Stimulated activated CD4-positive, alpha-beta T cell treated with anti-CD3 and anti-CD28 coated beads, Interleukin-4, amount 100 ng/mL, for 4 hours (primary cell): ENCODE measurements at regions not wholly inside any gene's neighbourhood (a gene's known extent, or its start where the extent isn't known, plus 50 kb on each side); places are given as distances from the start of the nearest gene placed in this dataset.
"Not testable (repeated sequence)": the region's sequence is repeated elsewhere in the genome, so short reads cannot be mapped to it uniquely, and the experiment has no call there.

Experiments
- DNase-seq, 2 experiments: peaks; one replicate each; pipeline ENCODE4 v3.0.0-alpha.2; 2020

DNA sequence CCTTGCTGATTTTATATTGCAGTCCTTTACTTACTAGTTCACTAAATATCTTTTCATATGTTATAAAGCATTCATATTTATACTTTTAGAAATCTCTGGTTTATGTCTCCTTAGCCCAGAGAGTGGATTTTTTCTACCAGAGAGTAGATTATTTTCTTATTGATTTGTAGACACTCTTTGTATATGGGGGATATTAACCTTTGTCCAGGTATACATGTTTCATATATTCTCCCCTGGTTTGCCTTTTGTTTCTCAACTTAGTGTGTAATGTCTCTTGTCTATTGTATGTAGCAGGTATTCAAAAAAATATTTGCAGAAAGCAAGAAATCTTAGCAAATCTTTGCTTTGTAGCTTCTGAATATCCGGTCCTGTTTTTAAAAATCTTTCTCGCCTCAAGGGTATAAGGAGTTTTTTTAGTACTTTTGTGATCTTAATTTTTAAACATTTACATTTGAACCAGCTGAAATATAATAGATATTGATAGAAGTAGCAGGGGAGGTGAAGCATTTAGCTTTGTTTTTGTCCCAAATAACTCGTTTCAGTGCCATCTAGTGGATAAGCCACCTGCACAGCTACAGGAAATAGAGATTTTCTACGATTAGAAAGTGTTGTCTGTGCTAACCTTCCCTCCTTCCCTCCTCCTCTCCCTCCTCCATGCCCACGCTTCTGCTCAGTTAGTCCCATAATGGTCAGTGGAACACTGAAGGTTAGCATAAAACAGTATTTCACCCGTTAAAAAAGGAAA, 97.0 kb downstream of the PHETA1 start:
- DNase-seq, result no peak

DNA sequence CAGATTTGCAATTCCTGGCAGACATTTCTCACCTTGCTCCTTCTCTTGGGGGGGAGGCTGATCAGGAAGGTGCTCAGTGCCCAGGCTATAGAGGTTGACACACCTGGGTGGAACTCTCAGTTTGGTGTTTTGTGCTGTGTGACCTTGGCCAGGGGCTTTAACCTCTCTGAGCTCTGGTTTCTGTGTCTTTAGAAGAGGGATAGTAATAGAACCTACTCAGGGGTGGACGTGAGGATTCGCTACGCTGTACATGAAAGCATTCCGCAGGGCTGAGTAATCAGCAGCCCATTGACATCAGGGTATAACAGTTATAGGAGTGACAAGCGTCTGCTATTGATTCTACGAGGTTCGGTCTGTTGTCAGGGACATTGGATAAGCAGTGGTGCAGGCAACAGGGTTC, 98.1 kb downstream of the PHETA1 start:
- DNase-seq, result no peak

DNA sequence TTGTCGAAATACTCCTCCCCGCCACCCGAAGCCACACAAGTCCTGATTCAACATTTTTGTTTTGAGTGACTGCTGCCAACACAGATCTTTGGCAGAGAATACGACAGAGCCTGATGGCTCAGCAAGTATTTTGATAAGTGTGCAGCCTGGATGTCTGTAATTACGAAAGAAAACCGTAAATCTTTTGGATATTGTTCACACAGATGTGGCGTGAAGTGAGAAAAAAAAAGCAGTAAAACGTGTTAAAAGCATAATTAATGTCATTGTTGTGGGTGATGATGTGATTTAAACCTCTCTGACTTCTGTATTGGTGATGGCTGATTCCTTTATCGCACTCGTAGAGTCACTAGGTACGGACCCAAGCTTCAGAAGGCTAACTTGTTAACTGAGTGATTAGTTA, 98.7 kb downstream of the PHETA1 start:
- no peak for DNase-seq

DNA sequence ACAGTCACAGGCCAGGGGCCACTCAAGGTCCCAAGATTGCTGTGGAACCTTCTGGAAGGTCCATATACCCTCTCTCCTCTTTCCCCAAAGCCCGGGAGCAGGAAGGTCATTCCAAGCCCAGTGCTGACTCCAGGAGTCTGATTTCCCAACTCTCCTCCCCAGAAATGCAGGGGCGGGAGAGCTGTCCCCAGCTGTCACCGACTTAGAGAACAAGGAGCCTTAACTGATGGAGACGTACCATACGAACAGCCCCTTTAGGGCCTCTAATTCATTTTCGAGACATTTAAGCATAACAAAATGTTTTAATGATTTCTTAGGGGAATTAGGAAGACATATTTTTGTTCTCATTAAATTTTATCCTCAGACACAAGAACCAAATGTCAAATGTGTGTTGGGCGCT, 99.2 kb downstream of the PHETA1 start:
- DNase-seq, result no peak

DNA sequence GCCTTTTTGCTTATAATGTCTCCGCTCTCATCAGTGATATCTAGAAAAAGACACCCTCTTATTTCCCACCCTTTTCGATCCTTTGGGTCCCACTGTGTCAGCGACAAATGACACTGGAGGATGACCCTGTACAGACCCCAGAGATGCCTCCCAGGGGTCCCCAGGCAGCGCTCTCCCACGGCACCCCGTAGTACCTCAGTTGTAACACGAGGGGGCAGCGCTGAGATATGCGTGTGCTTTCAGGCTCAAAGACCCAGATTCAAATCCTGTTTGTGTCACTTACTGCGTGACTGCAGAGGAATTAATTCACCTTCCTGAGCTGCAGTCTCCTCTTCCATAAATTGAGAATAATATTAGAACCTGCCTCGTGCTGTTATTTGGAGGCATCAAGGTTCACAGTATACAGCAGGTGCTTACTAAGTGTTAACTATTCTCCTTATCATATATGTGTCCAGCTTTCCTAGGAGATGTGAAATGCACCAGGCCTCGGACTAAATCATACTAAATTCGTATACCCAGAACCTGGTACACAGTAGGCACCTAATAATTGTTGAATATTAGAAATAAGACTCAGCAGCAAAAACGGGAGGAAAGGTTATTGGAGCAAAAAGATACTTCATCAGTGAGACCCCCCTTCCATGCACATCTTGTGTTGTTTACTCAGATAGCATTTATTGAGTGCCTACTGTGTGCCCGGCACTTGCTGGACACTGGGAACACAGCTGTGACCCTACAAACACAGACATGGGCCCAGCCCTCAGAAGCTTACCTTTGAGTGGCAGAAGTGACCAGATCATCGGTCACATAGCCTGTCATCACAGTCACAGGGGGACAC, 99.9 kb downstream of the PHETA1 start:
- DNase-seq, result peak in 1 of 2 experiments; percentile 6

DNA sequence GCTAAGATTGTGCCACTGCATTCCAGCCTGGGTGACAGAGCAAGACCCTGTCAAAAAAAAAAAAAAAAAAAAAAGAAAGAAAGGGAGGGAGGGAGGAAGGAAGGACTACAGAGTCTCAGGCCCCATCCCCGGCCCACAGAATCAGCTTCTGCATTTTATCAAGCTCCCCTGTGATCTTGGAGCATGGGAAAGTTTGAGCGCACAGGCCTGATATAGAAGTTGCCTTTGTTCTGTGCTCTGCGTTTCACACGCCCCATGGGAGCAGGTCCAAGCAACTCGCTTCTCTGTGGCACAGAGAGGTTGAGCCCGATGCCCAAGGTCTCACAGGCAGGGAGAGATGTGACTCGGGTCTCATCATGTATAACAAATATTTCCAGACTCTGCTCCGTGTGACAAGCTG, 101.8 kb downstream of the PHETA1 start:
- no peak for DNase-seq

DNA sequence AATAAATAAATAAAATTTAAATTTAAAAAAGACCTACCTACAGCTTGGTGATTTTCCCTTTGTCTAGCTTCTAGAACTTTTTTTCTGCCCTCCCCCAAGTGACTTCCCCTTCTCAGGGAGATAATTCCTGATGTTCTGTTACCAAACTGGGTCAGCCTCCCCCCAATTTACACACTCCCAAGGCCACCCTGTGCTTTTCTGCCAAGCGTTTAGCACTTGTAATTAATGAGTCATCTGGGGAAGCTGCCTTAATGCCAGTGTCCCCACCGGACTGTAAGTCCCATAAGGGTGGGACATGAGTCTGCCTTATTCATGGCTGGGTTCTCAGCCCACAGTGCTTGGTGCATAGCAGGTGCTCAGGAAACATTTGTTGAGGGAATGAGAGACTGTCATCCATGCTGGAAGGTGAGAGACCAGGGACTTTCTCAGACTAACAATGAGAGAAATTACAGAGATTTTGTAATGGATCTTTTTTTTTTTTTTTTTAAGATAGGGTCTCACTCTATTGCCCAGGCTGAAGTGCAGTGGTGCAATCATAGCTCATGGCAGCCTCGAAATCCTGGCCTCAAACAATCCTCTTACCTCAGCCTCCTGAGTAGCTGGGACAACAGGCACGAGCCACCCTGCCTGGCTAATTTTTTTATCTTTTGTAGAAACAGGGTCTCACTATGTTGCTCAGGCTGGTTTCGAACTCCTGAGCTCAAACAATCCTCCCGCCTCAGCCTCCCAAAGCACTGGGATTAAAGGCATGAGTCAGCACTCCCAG, 106.8 kb downstream of the PHETA1 start:
- no peak for DNase-seq

DNA sequence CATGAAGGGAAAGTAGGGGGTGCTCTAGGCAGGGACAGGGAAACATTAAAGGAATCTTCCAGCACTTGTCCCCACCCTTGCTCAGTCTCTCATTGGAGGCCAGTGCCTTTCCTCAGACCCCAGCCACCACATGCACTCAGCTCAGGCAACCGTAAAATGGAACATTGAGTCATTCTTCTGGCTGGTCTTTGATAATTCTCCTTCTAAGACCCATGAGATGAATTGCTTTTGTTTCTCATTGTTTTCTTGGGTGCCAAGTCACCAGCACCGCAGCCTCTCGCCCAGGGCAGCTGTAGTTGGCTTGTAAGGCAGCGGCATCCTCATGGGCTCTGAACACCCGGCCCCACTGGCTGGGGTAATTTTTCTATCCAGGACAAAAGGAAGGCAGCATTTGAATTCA, 108.2 kb downstream of the PHETA1 start:
- no peak for DNase-seq

DNA sequence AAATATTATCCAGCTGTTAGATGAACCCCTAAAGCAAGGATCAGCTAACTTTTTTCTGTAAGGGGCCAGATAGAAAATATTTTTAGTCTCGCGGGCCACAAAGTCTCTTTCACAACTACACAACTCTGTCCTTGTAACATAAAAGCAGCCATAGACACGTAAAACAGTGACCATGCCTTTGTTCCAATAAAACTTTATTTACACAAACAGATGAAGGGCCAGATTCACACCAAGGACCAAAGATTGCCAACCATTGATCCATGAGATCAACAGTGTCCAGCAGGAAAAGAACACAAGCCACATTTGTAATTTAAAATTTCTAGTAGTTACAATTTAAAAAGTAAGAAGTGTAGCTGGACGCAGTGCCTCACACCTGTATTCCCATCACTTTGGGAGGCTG, 109.7 kb downstream of the PHETA1 start:
- no peak for DNase-seq

DNA sequence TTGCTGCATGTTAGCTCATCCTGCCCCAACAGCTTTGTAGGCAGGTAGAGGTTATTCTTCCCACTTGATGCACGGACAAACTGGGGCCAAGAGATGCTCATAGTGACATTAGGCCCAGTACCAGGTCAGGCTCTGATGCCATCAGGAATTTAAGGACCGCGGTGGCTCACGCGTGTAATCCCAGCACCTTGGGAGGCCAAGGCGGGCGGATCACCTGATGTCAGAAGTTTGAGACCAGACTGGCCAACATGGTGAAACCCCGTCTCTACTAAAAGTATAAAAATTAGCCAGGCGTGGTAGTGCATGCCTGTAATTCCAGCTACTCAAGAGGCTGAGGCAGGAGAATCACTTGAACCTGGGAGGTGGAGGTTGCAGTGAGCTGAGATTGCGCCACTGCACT, 110.8 kb downstream of the PHETA1 start:
- not testable (repeated sequence) for DNase-seq

DNA sequence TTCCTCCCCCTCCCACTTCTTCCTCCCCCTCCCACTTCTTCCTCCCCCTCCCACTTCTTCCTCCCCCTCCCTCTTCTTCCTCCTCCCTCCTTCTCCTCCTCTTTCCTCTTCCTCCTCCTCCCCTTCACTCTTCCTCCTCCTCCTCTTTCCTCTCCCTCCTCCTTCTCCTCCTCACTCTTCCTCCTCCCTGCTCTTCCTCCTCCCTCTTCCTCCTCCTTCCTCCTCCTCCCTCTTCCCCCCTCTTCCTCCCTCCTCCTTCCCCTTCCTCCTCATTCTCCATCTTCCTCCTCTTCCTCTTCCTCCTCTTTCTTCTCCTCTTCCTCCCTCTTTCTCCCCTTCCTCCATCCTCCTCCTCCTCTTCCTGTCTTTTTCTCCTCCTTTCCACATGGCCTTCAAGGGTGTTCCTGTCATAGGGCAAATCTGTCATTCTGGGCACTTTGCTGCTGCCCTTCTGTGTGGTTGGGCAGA, 111.4 kb downstream of the PHETA1 start:
- DNase-seq, result no peak

DNA sequence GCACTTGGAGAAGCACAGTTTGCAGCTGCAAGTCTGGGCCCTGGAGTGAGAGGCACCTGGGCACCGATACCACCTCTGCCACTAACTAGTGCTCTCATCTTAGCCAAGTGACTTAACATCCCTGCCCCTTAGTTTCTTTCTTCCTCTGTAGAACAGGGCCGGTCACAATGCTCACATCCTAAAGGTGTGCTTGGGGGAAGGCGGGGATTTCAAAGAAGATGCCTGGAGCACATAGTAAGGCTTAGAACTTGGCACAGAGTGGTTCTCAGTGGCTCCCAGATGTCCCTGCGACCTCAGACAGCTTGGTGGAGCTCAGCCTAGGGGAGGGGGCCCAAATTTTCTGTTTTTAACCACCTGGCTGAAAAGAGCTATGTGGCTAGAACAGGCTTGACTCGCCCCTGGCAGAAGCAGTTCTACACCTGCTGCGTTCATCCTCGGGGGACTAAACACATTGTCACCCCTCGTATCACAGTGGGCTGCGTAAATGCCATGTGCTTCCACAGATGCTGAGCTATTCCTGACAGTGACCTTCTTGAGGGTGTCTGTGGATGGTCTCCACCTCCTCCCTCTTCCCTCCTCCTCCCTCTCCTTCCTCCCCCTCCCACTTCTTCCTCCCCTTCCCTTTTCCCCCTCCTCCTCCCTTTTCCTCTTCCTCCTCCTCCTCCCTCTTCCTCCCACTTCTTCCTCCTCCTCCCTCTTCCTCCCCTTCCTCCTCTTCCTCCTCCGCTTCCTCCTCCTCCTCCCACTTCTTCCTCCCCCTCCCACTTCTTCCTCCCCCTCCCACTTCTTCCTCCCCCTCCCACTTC, 112.1 kb downstream of the PHETA1 start:
- DNase-seq, result no peak

DNA sequence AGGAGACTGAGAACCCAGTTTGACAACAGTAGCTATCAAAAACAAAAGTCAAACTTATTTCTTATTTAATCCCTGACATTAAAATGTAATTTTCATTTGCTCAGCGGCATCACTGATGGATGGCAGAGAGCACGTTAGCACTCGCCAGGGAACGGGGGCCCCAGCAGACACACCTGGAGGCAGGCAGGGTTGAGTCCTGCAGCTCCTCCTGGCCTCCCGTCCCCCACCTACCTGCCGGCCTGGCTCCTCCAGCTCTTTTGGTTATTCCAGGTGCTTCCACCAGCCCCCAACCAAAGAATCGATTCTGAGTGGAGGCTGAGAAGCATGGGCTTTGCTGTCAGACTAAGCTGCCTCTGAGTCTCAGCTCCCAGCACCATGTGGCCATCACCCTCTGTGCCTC, 113.6 kb downstream of the PHETA1 start:
- DNase-seq, result no peak

DNA sequence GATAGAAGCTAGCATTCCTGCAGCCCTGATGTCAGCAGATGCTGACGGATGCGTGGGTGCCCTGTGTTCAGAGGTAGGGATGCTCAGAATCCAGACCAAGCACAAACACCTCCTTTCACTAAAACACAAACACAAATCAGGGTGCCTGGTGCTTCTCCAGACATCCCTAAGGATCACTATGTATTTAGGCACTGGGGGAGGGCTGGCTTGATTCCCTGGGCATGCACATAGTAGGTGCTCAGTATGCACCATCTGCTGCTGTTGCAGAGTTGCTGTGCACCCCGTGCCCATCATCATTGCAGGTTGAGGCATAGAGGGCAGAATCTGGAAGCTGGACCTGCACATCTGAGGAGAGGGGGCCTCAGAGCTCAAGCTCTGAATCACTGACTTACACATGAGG, 114.8 kb downstream of the PHETA1 start:
- DNase-seq, result no peak

DNA sequence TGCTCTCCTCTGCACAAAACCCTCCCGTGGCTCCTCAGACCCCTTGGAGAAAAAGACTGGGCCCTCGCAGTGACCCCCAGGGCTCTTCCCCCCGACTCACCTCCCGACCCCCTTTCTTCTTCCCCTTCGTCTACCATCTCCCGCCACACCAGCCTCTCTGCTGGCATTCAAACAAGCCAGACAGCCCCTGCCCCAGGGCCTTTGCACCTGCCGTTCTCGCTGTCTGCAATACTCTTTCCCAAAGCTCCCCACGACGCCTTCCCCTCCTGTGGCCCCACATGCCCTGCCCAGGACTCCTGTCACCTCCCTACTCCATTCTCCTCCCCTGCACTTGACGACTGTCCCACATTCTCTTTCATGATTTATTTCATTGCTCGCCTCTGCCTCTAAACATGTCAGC, 115.7 kb downstream of the PHETA1 start:
- DNase-seq, result no peak

DNA sequence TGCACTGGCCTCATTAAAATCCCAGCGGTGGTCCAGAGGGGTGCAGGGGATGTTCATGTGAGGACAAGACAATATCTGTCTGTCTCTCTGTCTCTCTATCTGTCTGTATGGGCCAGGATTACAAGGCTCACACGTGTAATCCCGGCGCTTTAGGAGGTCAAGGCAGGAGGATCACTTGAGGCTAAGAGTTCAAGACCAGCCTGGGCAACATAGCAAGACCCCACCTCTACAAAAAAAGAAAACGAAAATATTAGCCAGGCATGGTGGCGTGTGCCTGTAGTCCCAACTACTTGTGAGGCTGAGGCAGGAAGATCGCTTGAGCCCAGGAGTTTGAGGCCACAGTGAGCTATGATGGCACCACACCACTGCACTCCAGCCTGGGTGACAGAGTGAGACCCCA, 117.1 kb downstream of the PHETA1 start:
- no peak for DNase-seq

DNA sequence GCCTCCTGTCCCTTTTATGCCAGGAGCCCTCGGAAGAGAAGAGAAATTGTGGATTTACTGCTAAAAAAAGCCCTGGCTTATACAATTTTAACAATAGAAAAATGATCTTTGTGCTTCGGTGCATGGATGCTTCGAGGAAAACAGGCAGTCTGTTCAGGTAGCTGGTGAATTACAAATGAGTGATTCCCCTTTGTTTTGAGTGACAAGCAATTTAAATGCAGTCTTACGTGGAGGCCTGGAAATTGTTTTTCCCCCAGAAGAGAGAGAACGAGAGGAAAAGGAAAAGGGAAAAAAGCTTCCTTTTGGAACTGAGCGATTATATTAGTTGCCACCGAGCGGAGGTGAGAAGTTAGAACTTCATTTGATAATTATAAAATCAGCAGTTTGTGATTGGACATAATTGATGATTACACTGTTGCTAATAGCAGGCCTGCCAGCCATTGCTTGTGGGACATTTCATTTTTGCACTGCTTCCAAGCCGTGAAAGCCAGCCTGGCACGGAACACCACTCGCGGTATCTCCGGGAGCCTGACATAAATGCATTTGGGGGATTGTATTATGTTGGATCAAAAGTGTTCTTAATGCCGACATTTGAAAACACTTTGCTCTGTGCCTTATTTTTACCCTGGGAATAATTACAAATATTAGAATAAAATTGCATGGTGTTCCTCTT, 117.7 kb downstream of the PHETA1 start:
- DNase-seq, result no peak

DNA sequence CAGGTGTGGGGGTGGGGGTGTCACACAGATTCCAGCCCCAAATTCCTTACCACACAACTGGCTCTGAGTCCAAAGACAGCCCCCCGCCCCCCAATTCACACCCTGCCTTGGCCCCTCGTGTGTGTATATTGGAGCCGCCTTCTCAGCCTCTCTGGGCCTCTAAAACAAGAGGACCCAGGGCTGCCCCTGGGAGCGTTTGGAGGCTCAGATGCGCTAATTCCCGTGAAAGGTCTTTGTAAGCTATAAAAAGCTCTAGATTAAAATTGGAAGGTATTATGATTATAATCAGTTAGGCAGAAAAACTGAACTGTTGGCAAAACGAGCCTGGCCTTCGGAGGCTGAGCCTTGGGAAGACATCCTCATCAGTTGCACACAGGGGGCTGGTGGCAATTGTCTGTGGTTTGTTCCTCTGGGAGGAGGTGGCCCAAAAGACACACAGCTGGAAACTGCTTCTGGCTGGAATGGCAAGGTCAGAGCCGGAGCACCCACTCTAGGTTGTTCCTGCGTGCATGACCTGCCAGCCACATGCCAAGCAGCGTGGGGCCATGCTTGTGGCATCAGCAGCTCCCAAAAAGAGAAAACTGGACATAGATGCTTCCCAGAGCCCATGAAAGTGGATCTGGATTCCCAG, 118.5 kb downstream of the PHETA1 start:
- no peak for DNase-seq

DNA sequence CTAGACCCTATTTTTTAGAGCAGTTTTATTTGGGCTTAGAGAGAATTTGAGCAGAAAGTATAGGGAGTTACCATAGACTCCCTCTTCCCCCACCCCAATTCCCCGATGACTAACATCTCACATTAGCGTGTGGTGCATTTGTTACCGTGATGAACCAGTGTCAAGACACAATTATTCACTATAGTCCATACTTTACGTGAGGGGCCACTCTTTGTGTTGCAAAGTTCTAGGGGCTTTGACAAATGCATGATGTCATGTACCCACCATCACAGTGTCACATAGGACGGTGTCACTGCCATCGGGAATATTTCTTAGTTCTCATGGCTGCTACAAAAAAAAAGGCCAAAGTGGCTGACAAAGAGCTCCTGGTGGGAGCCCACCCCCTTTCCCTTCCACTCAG, 119.1 kb downstream of the PHETA1 start:
- DNase-seq, result no peak

DNA sequence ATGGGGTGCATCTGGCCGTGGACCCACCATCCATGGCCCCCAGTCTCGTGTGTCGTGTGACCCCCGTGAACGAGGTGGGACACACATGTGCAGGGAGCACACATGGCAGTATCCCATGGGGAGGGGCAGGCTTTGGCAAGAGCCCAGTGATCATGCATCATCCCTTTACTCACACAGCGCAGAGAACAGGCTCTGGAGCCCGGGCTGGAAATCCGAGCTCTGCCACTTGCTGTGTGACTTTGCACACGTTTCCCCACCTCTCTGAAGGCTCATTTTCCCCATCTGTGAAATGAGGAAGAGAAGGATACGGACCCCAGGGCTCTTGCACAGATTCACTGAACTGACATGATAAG, 119.9 kb downstream of the PHETA1 start:
- no peak for DNase-seq

DNA sequence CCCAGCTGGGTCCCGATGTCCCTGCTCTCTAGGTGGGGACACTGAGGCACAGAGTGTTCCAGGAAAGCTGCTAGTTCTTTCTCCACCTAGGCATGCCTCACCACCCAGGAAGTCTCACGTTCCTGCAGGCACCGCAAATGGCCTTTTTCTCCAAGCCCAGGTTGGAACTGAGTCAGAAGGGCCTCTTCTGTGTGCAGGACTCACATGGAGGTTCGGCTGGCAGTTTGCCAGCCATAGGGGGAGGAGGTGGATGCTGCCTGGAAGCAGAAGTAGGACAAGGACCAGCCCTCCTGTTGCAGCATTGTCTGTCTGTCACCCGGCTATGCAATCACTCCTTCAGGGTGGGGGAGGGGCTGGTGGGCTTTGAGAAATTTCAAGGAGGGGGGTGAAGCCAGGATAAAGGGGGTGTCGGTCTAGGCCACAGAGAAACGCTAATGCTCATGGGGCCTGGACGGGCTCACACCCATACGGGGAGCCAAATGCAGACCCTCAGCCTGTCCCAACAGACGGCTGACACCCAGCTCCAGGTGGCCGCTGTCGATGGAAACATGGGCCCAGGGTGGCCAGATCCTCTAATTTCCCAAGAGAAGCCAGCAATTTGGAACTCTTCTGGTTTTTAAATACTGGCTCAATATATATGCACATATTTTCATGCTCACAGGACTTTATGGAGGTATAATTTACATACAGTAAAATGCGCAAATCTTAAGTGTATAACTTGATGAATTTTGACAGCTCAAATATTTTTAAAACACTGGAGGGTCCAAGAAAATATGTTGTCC, 120.5 kb downstream of the PHETA1 start:
- no peak for DNase-seq
